Mucosa of descending colon (tissue), 3 donors: ENCODE measurements at regions not wholly inside any gene's neighbourhood (a gene's known extent, or its start where the extent isn't known, plus 50 kb on each side); places are given as distances from the start of the nearest gene placed in this dataset.

Experiments
- ATAC-seq: fragments of 200-7000 bp; cut with Tn5 transposase; one replicate; pipeline ENCODE4 v1.9.1; 2020; ENCODE audit warnings: mild to moderate bottlenecking, moderate library complexity
- DNase-seq, 3 donors: peaks; one replicate each; pipeline ENCODE4 v3.0.0-alpha.2; 2020
- H3K36me3 ChIP-seq: fragments of 200-600 bp; one replicate; pipeline ENCODE4 v1.8.0; 2021; ENCODE audit warnings: low read depth, mild to moderate bottlenecking
- H3K4me1 ChIP-seq: fragments of 200-600 bp; one replicate; pipeline ENCODE4 v1.8.0; 2021; ENCODE audit warnings: low read depth, mild to moderate bottlenecking
- H3K4me3 ChIP-seq: fragments of 200-600 bp; one replicate; pipeline ENCODE4 v1.8.0; 2021; ENCODE audit warnings: mild to moderate bottlenecking
- H3K9me3 ChIP-seq: fragments of 200-600 bp; one replicate; pipeline ENCODE4 v1.8.0; 2021; ENCODE audit warnings: mild to moderate bottlenecking
- CTCF ChIP-seq: fragments of 200-600 bp; IDR thresholded peaks from one replicate; pipeline ENCODE4 v1.8.0; 2022; ENCODE audit warnings: antibody characterized with exemption, mild to moderate bottlenecking
- intact Hi-C, 2 donors: fragments of 100-400 bp; cut with DNase I in 1 of 2; cut with micrococcal nuclease in 1 of 2; formaldehyde crosslinking; loops; one replicate each; pipeline versions ENCODE4 v1.11.0 to v1.11.1; 2022; cut with DNase I, micrococcal nuclease
- donor health status: DM: no; HTN: no; CAD: no; lungs with moderate emphysema.
- donor health status: DM: no; HTN: no; CAD: no.
- donor health status: DM: no; HTN: yes; CAD: no.

- no peaks in the 10 kb centered on the region for H3K9me3 ChIP-seq
- ATAC-seq (no peak), DNase-seq (no peak)
- TF ChIP-seq CTCF, result no peak
- no peak overlapping the region for H3K4me3 ChIP-seq
- intact Hi-C loops, result no loop called here
- H3K36me3 ChIP-seq, result no peaks in the 10 kb centered on the region
- H3K4me1 ChIP-seq, result no peaks in the 10 kb centered on the region
Observed at GRCh38 chr12:127760357-127760756, 506.6 kb upstream of the TMEM132C start.

DNA sequence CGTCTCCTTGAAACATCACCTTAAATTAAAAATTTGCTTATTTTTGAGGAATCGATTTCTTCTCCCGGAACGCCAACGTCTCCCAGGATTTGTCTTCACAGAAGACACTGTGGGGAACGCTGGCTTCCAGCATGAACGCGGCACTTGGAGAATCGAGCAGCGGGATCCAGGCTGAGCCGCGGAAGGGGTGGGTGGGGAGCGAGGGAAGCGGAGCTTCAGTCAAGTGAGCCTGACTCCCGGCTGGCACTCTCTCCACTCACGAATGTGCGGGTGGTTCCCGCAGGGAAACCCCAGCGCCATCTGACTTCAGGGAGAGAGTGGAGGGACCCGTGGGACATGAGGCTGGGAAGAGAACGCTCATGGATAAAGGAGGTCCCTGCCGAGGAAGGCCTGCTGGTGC, 506.0 kb upstream of the TMEM132C start:
- intact Hi-C loops, result no loop called here
- DNase-seq (no peak), ATAC-seq (no peak)
- Histone ChIP-seq H3K9me3 (no peaks in the 10 kb centered on the region), H3K4me1 (no peaks in the 10 kb centered on the region), H3K4me3 (no peak overlapping the region), H3K36me3 (no peaks in the 10 kb centered on the region)
- no peak for TF ChIP-seq CTCF

DNA sequence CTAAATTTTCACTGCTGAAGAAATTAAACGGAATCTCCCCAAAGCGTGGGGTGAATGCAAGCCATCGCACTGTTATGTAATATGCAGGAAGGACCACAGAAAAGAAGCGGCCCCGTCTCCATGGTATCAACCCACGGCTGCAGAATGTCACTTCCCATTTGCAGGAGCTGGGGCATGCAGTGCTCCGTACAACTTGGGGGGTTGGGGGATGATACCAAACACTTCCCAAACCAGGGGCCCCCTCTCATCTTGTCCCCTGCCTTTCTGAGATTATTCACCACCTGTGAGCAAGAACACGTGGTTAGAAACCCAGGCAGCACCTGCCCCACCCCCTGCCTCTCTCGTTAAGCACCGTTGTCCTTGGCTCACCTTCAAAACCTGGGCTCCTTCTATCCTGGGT, 505.1 kb upstream of the TMEM132C start:
- TF ChIP-seq CTCF, result no peak
- Histone ChIP-seq H3K4me1 (no peaks in the 10 kb centered on the region), H3K9me3 (no peaks in the 10 kb centered on the region), H3K36me3 (no peaks in the 10 kb centered on the region), H3K4me3 (no peak overlapping the region)
- no peak for ATAC-seq
- peak in 1 of 3 donors; percentile 6 for DNase-seq
- intact Hi-C loops, result no loop called here

- no peaks in the 10 kb centered on the region for H3K4me1 ChIP-seq
- intact Hi-C loops, result no loop called here
- no peak for TF ChIP-seq CTCF
- DNase-seq, result no peak
- no peaks in the 10 kb centered on the region for H3K36me3 ChIP-seq
- ATAC-seq, result no peak
- no peak overlapping the region for H3K4me3 ChIP-seq
- H3K9me3 ChIP-seq, result no peaks in the 10 kb centered on the region
Observed at GRCh38 chr12:127767656-127768055, 499.3 kb upstream of the TMEM132C start.

- ATAC-seq, result no peak
- Histone ChIP-seq H3K9me3 (no peaks in the 10 kb centered on the region), H3K36me3 (no peaks in the 10 kb centered on the region), H3K4me1 (no peaks in the 10 kb centered on the region), H3K4me3 (no peak overlapping the region)
- intact Hi-C loops, result no loop called here
- DNase-seq, result peak in 1 of 3 donors; percentile 4
- no peak for TF ChIP-seq CTCF
Observed at GRCh38 chr12:127770118-127770517, 496.9 kb upstream of the TMEM132C start.

DNA sequence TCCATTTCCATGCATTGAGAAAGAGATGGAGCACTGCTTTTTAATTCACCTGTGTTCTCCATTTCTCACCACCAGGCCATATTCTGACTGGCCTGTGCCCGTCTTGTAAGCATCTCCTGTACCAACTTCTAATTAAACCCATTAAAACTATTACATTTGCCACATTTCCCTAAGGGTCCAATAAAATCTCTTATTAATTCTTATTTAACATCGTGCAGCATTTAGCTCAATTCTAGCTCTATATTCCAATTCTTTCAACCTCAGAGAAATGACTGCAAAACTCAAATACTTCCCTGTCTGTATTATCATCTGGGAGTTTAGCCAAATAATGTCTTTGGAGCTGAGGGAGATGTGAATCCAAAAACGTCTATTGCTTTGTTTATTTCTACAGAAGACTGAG, 495.4 kb upstream of the TMEM132C start:
- no peak for ATAC-seq

More for the DNA sequence above, 495.4 kb upstream of the TMEM132C start:
- intact Hi-C loops, result no loop called here
- H3K9me3 ChIP-seq, result no peaks in the 10 kb centered on the region
- no peak for TF ChIP-seq CTCF
- DNase-seq, result no peak
- H3K4me3 ChIP-seq, result no peak overlapping the region
- no peaks in the 10 kb centered on the region for H3K36me3 ChIP-seq
- H3K4me1 ChIP-seq, result no peaks in the 10 kb centered on the region
